Keratinocyte (primary cell): ENCODE measurements at regions not wholly inside any gene's neighbourhood (a gene's known extent, or its start where the extent isn't known, plus 50 kb on each side); places are given as distances from the start of the nearest gene placed in this dataset.

ENCODE experiments used
- DNase-seq: peaks from one replicate; pipeline ENCODE4 v3.0.0-alpha.2; 2011; ENCODE audit warnings: low read depth, missing footprints, low spot score
- FAIRE-seq: peaks from 2 replicates; lab custom pipeline; 2011; peaks lifted over from hg19 to GRCh38; lab: Jason Lieb, UNC
- H2AFZ ChIP-seq: 2 replicates; pipeline ENCODE4 v1.6.0; 2012; ENCODE audit warnings: low read length, control low read depth, inconsistent platforms; ENCODE audit not compliant: control insufficient read depth
- H3K27ac ChIP-seq: 2 replicates; pipeline ENCODE4 v1.5.1; 2011; ENCODE audit warnings: low read length; ENCODE audit not compliant: control insufficient read depth, insufficient read depth
- H3K27me3 ChIP-seq: 3 replicates; pipeline ENCODE4 v1.6.0; 2011; ENCODE audit warnings: low read length; ENCODE audit not compliant: control insufficient read depth, insufficient read depth; ENCODE audit errors: extremely low read depth
- H3K36me3 ChIP-seq, 2 experiments: 2 replicates in 1 of 2; 3 replicates in 1 of 2; pipeline ENCODE4 v1.5.1; 2011; ENCODE audit warnings: low read length in 2 of 2, mild to moderate bottlenecking in 1 of 2; ENCODE audit not compliant: control insufficient read depth in 2 of 2, insufficient read depth in 2 of 2; ENCODE audit errors: extremely low read depth in 1 of 2
- H3K4me1 ChIP-seq: 3 replicates; pipeline ENCODE4 v1.5.1; 2011; ENCODE audit warnings: low read length; ENCODE audit not compliant: control insufficient read depth, insufficient read depth; ENCODE audit errors: extremely low read depth
- H3K4me2 ChIP-seq: 3 replicates; pipeline ENCODE4 v1.6.0; 2011; ENCODE audit warnings: low read depth, low read length; ENCODE audit not compliant: control insufficient read depth, insufficient read depth; ENCODE audit errors: extremely low read depth
- H3K4me3 ChIP-seq, 3 experiments: fragments of 200-600 bp in 1 of 3; sonication (generic) in 1 of 3; 2 replicates in 2 of 3; 3 replicates in 1 of 3; pipeline ENCODE4 v1.5.1; 2011 to 2016; ENCODE audit warnings: low read length in 3 of 3, mild to moderate bottlenecking in 3 of 3, control low read depth in 2 of 3, inconsistent platforms in 1 of 3, low read depth in 1 of 3, mixed read lengths in 1 of 3, mixed run types in 1 of 3, moderate library complexity in 1 of 3; ENCODE audit not compliant: control insufficient read depth in 2 of 3, insufficient read depth in 2 of 3; ENCODE audit errors: extremely low read depth in 1 of 3
- H3K79me2 ChIP-seq: 2 replicates; pipeline ENCODE4 v1.6.0; 2012; ENCODE audit warnings: low read length; ENCODE audit not compliant: control insufficient read depth, insufficient read depth
- H3K9ac ChIP-seq: 3 replicates; pipeline ENCODE4 v1.6.0; 2011; ENCODE audit warnings: low read length; ENCODE audit not compliant: control insufficient read depth, insufficient read depth; ENCODE audit errors: extremely low read depth
- H3K9me1 ChIP-seq: 3 replicates; pipeline ENCODE4 v1.6.0; 2011; ENCODE audit warnings: low read length; ENCODE audit not compliant: control insufficient read depth, insufficient read depth; ENCODE audit errors: extremely low read depth
- H3K9me3 ChIP-seq: 2 replicates; pipeline ENCODE4 v1.5.1; 2012; ENCODE audit warnings: low read depth, low read length; ENCODE audit not compliant: control insufficient read depth
- H4K20me1 ChIP-seq: 3 replicates; pipeline ENCODE4 v1.6.0; 2011; ENCODE audit warnings: low read length; ENCODE audit not compliant: control insufficient read depth, insufficient read depth; ENCODE audit errors: extremely low read depth
- CTCF ChIP-seq, 3 experiments: IDR thresholded peaks in 1 of 3; conservative IDR thresholded peaks in 1 of 3; optimal IDR thresholded peaks in 1 of 3; 2 replicates in 2 of 3; 3 replicates in 1 of 3; pipeline versions ENCODE3 to v1.5.1; 2011; ENCODE audit warnings: low read length in 3 of 3, mild to moderate bottlenecking in 3 of 3, moderate library complexity in 2 of 3, control low read depth in 1 of 3, inconsistent platforms in 1 of 3; ENCODE audit not compliant: insufficient read depth in 2 of 3; ENCODE audit errors: extremely low read depth in 1 of 3
- EZH2 ChIP-seq: IDR thresholded peaks from one replicate; pipeline ENCODE4 v1.6.1; 2012; ENCODE audit warnings: inconsistent platforms, mild to moderate bottlenecking, low read length, moderate library complexity
- dilution Hi-C: fragments of 300-500 bp; cut with MboI; formaldehyde crosslinking; loops from one replicate; pipeline ENCODE4 v1.7.0; 2020; ENCODE audit warnings: low sequenced_read_pairs; ENCODE audit not compliant: extremely low pct_ligation_motif_present

- Histone ChIP-seq H2AFZ (peak overlapping the region; percentile 88), H3K9ac (peak overlapping the region; percentile 25), H4K20me1 (no peaks in the 10 kb centered on the region), H3K4me1 (peaks cover 12% of the 10 kb centered on the region), H3K79me2 (no peaks in the 10 kb centered on the region), H3K4me3 (no peak overlapping the region), H3K9me1 (no peaks in the 10 kb centered on the region), H3K36me3 (no peaks in the 10 kb centered on the region), H3K4me2 (peak overlapping the region; percentile 80), H3K9me3 (no peaks in the 10 kb centered on the region), H3K27ac (peak overlapping the region; percentile 74), H3K27me3 (no peaks in the 10 kb centered on the region)
- no peak for TF ChIP-seq EZH2
- no peak for TF ChIP-seq CTCF (optimal IDR thresholded peaks at IDR 0.05 in 1 of 3, IDR thresholded peaks at IDR 0.05 in 1 of 3, conservative IDR thresholded peaks at IDR 0.05 in 1 of 3; ENCODE audit: extremely low read depth in 1 of 3, insufficient read depth in 2 of 3, low read length in 3 of 3)
- dilution Hi-C loops: no loop called here
- FAIRE-seq (peak; percentile 97), DNase-seq (peak; percentile 58)
These were observed 90.5 kb upstream of the UPP2 start for GRCh38 chr2:158011055-158011771.

DNA sequence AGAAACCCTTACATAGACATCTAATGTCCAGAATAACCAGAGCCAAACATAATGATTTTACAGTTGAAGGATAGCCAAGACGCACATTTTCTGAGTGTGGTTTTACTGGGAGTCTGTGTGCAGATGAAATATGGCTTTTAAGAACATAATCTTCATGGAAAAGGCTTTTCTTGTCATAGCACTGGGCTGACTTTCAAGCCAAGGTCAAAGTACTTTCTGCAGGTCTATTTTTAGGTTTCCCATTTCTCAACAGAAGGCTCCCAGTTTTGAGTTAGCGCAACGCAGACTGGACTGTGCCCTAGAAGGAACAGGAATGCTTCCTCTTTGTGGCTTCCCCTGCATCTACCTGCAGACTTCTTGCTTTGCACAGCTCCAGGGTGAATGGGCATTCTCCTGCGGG is 92.3 kb upstream of the UPP2 start:
- Histone ChIP-seq H3K27ac (no peak overlapping the region), H3K9ac (no peak overlapping the region), H4K20me1 (no peaks in the 10 kb centered on the region), H3K4me1 (peaks cover 14% of the 10 kb centered on the region), H3K9me1 (no peaks in the 10 kb centered on the region), H3K27me3 (no peaks in the 10 kb centered on the region), H3K4me2 (no peak overlapping the region), H3K4me3 (no peak overlapping the region), H3K9me3 (no peaks in the 10 kb centered on the region), H3K36me3 (no peaks in the 10 kb centered on the region), H2AFZ (no peak overlapping the region), H3K79me2 (no peaks in the 10 kb centered on the region)
- dilution Hi-C loops: loop anchor here (10.0 kb wide), 1 partner anchor 235 kb away; no protein-coding TSS in a partner anchor
- no peak for TF ChIP-seq EZH2
- no peak for DNase-seq
- FAIRE-seq: no peak
